HCT116 (cell line): ENCODE measurements at regions not wholly inside any gene's neighbourhood (a gene's known extent, or its start where the extent isn't known, plus 50 kb on each side); places are given as distances from the start of the nearest gene placed in this dataset.

Experiments used
- ATAC-seq: fragments of 200-7000 bp; cut with Tn5 transposase; 2 replicates; pipeline ENCODE4 v1.9.1; 2020; ENCODE audit warnings: mild to moderate bottlenecking, moderate library complexity
- BruUV-seq: library from RNA; stranded (reverse); fragments of 400-500 nt; replicated peaks from 2 replicates; lab custom pipeline; 2021; lab: Mats Ljungman, UMichigan
- CTCF ChIA-PET: fragments of 300-600 bp; sonication (Branson Sonifier 250); formaldehyde crosslinking; loops from one replicate; lab custom pipeline; 2021; ENCODE audit warnings: antibody characterized with exemption; lab: Charles Lee
- POLR2A ChIA-PET: fragments of 300-600, 350-600 bp; sonication (Branson Sonifier 250); formaldehyde crosslinking; loops from one replicate; lab custom pipeline; 2021; ENCODE audit warnings: antibody characterized with exemption; lab: Charles Lee
- RAD21 ChIA-PET, 2 experiments: fragments of 300-600 bp; sonication (Branson Sonifier 250); formaldehyde crosslinking; loops; one replicate each; lab custom pipeline; 2023; ENCODE audit warnings: low total read pairs in 2 of 2; ENCODE audit not compliant: uncharacterized antibody in 2 of 2, unreplicated experiment in 2 of 2, low non-redundant PET in 1 of 2; lab: Charles Lee
- DNase-seq: peaks from one replicate; pipeline ENCODE4 v3.0.0-alpha.2; 2010; ENCODE audit warnings: low read depth, low spot score
- H2AFZ ChIP-seq: fragments of 200-600 bp; shearing (Covaris generic), sonication (generic); 2 replicates; pipeline ENCODE4 v1.6.1; 2017; ENCODE audit warnings: low read depth, mixed run types, mixed read lengths, antibody characterized with exemption, low read length; ENCODE audit not compliant: poor library complexity, severe bottlenecking
- H3K27ac ChIP-seq: 2 replicates; pipeline ENCODE4 v1.5.1; 2012; ENCODE audit warnings: low read depth, low read length
- H3K27me3 ChIP-seq: fragments of 200-600 bp; sonication (generic); 2 replicates; pipeline ENCODE4 v1.6.1; 2016; ENCODE audit warnings: mixed run types, low read length, mixed read lengths; ENCODE audit not compliant: insufficient read depth
- H3K36me3 ChIP-seq, 2 experiments: fragments of 200-500 bp in 1 of 2; fragments of 200-600 bp in 1 of 2; sonication (Bioruptor generic) in 1 of 2; sonication (generic) in 1 of 2; 2 replicates each; pipeline versions ENCODE4 v1.5.1 to v1.6.1; 2014 to 2016; ENCODE audit warnings: low read length in 2 of 2, inconsistent platforms in 1 of 2, mixed read lengths in 1 of 2, mixed run types in 1 of 2; ENCODE audit not compliant: insufficient read depth in 2 of 2, control insufficient read depth in 1 of 2
- H3K4me1 ChIP-seq, 2 experiments: fragments of 200-600 bp in 1 of 2; sonication (generic) in 1 of 2; 2 replicates each; pipeline versions ENCODE4 v1.5.1 to v1.6.1; 2012 to 2017; ENCODE audit warnings: low read length in 2 of 2, inconsistent platforms in 1 of 2, mild to moderate bottlenecking in 1 of 2, mixed read lengths in 1 of 2, mixed run types in 1 of 2, moderate library complexity in 1 of 2; ENCODE audit not compliant: insufficient read depth in 2 of 2, control insufficient read depth in 1 of 2
- H3K4me2 ChIP-seq: fragments of 200-600 bp; sonication (generic); 2 replicates; pipeline ENCODE4 v1.6.1; 2017; ENCODE audit warnings: mixed run types, low read length, mixed read lengths
- H3K4me3 ChIP-seq, 2 experiments: fragments of 200-600 bp in 1 of 2; sonication (generic) in 1 of 2; replicated peaks in 1 of 2; 2 replicates each; pipeline ENCODE4 v1.5.1; 2011 to 2016; ENCODE audit warnings: low read length in 2 of 2, control low read depth in 1 of 2, low read depth in 1 of 2, mild to moderate bottlenecking in 1 of 2, mixed read lengths in 1 of 2, mixed run types in 1 of 2
- H3K79me2 ChIP-seq: fragments of 200-600 bp; sonication (generic); 2 replicates; pipeline ENCODE4 v1.6.1; 2017; ENCODE audit warnings: mild to moderate bottlenecking, mixed run types, low read length, moderate library complexity, mixed read lengths; ENCODE audit not compliant: insufficient read depth
- H3K9ac ChIP-seq: fragments of 200-600 bp; sonication (generic); 2 replicates; pipeline ENCODE4 v1.6.1; 2016; ENCODE audit warnings: low read length, mixed read lengths
- H3K9me2 ChIP-seq: fragments of 200-600 bp; sonication (generic), shearing (Covaris generic); 2 replicates; pipeline ENCODE4 v1.6.1; 2017; ENCODE audit warnings: mixed run types, mild to moderate bottlenecking, moderate library complexity; ENCODE audit not compliant: insufficient read depth
- H3K9me3 ChIP-seq, 2 experiments: fragments of 200-500 bp in 1 of 2; fragments of 200-600 bp in 1 of 2; sonication (Bioruptor generic) in 1 of 2; sonication (generic) in 1 of 2; 2 replicates each; pipeline ENCODE4 v1.6.1; 2014 to 2017; ENCODE audit warnings: low read length in 2 of 2, mixed read lengths in 2 of 2, inconsistent platforms in 1 of 2, low read depth in 1 of 2, mild to moderate bottlenecking in 1 of 2, mixed run types in 1 of 2, moderate library complexity in 1 of 2; ENCODE audit not compliant: control insufficient read depth in 1 of 2, insufficient read depth in 1 of 2
- H4K20me1 ChIP-seq: fragments of 200-600 bp; sonication (generic), shearing (Covaris generic); 2 replicates; pipeline ENCODE4 v1.6.1; 2017; ENCODE audit warnings: mixed run types, mild to moderate bottlenecking, moderate library complexity; ENCODE audit not compliant: insufficient read depth
- CBX3 ChIP-seq: IDR thresholded peaks from 2 replicates; pipeline ENCODE4 v1.6.1; 2012; ENCODE audit warnings: low read depth
- CTCF ChIP-seq, 3 experiments: fragments of 200-600 bp in 1 of 3; sonication (generic) in 1 of 3; IDR thresholded peaks in 2 of 3; conservative IDR thresholded peaks in 1 of 3; 2 replicates each; pipeline ENCODE4 v1.5.1; 2012 to 2017; ENCODE audit warnings: low read depth in 2 of 3, low read length in 2 of 3, antibody characterized with exemption in 1 of 3, borderline replicate concordance in 1 of 3, control low read depth in 1 of 3, mild to moderate bottlenecking in 1 of 3, mixed read lengths in 1 of 3, mixed run types in 1 of 3, moderate library complexity in 1 of 3; ENCODE audit not compliant: insufficient read depth in 1 of 3
- EGR1 ChIP-seq: IDR thresholded peaks from 2 replicates; pipeline ENCODE4 v1.6.1; 2012; ENCODE audit warnings: low read depth
- EZH2phosphoT487 ChIP-seq: fragments of 200-600 bp; IDR thresholded peaks from 2 replicates; pipeline ENCODE4 v1.6.1; 2018; ENCODE audit warnings: antibody characterized with exemption, borderline replicate concordance
- JUND ChIP-seq: IDR thresholded peaks from 2 replicates; pipeline ENCODE4 v1.6.1; 2012
- POLR2A ChIP-seq: IDR thresholded peaks from 2 replicates; pipeline ENCODE4 v1.7.0; 2011; ENCODE audit warnings: borderline replicate concordance; ENCODE audit not compliant: insufficient read depth, insufficient read length; ENCODE audit errors: extremely low read depth
- RAD21 ChIP-seq: IDR thresholded peaks from 2 replicates; pipeline ENCODE4 v1.6.1; 2012; ENCODE audit warnings: low read depth, mild to moderate bottlenecking
- TCF7L2 ChIP-seq: IDR thresholded peaks from 2 replicates; pipeline ENCODE4 v1.7.0; 2011; ENCODE audit warnings: borderline replicate concordance, inconsistent platforms; ENCODE audit not compliant: insufficient read depth, insufficient read length; ENCODE audit errors: extremely low read depth
- intact Hi-C: fragments of 100-400 bp; cut with micrococcal nuclease; formaldehyde crosslinking; loops from 2 replicates; pipeline ENCODE4 v1.10.0; 2022

GRCh38 chr5:98064118-98064685 lies 709.3 kb upstream of the RGMB start:
- ChIA-PET POLR2A (interaction anchor here (0.9 kb wide), 1 partner anchor 12 kb away, joined by 4 read pairs; no protein-coding TSS in a partner anchor), CTCF (no interaction called here), RAD21 (no interaction called here)
- no TSS peak for BruUV-seq
- H2AFZ ChIP-seq, result no peak overlapping the region
- H3K36me3 ChIP-seq, result no peaks in the 10 kb centered on the region
- H4K20me1 ChIP-seq, result no peaks in the 10 kb centered on the region
- ATAC-seq, result no peak
- TF ChIP-seq EGR1 (no peak), POLR2A (no peak), JUND (no peak), CBX3 (no peak), EZH2phosphoT487 (no peak), TCF7L2 (no peak), CTCF (IDR thresholded peaks at IDR 0.05 in 2 of 3, conservative IDR thresholded peaks at IDR 0.05 in 1 of 3; ENCODE audit: borderline replicate concordance in 1 of 3, insufficient read depth in 1 of 3, low read depth in 2 of 3, low read length in 2 of 3) (no peak)
- DNase-seq, result no peak
- H3K79me2 ChIP-seq, result no peaks in the 10 kb centered on the region
- H3K27me3 ChIP-seq, result no peaks in the 10 kb centered on the region
- H3K9me3 ChIP-seq, result no peaks in the 10 kb centered on the region
- no peak overlapping the region for H3K9ac ChIP-seq
- H3K4me3 ChIP-seq, result no peak overlapping the region
- H3K27ac ChIP-seq, result no peak overlapping the region
- intact Hi-C loops, result no loop called here
- no peak overlapping the region for H3K4me2 ChIP-seq
- H3K4me1 ChIP-seq, result no peaks in the 10 kb centered on the region
- no peaks in the 10 kb centered on the region for H3K9me2 ChIP-seq

- H3K9me2 ChIP-seq, result no peaks in the 10 kb centered on the region
- no peak for DNase-seq
- no peak overlapping the region for H3K9ac ChIP-seq
- BruUV-seq, result no TSS peak
- no peaks in the 10 kb centered on the region for H4K20me1 ChIP-seq
- H3K27me3 ChIP-seq, result no peaks in the 10 kb centered on the region
- H3K79me2 ChIP-seq, result no peaks in the 10 kb centered on the region
- no peaks in the 10 kb centered on the region for H3K4me1 ChIP-seq
- H3K27ac ChIP-seq, result no peak overlapping the region
- TF ChIP-seq EZH2phosphoT487 (no peak), CTCF (IDR thresholded peaks at IDR 0.05 in 2 of 3, conservative IDR thresholded peaks at IDR 0.05 in 1 of 3; ENCODE audit: borderline replicate concordance in 1 of 3, insufficient read depth in 1 of 3, low read depth in 2 of 3, low read length in 2 of 3) (no peak), RAD21 (no peak)
- intact Hi-C loops, result no loop called here
- no peak overlapping the region for H3K4me3 ChIP-seq
- ChIA-PET CTCF (no interaction called here), POLR2A (no interaction called here), RAD21 (no interaction called here)
- no peaks in the 10 kb centered on the region for H3K36me3 ChIP-seq
- no peak overlapping the region for H2AFZ ChIP-seq
- H3K4me2 ChIP-seq, result no peak overlapping the region
- ATAC-seq, result no peak
- no peaks in the 10 kb centered on the region for H3K9me3 ChIP-seq
These were observed 708.1 kb upstream of the RGMB start for GRCh38 chr5:98065261-98065909.
